HFFc6 (cell line): ENCODE measurements at regions not wholly inside any gene's neighbourhood (a gene's known extent, or its start where the extent isn't known, plus 50 kb on each side); places are given as distances from the start of the nearest gene placed in this dataset.

Source experiments
- DNase-seq: peaks from one replicate; pipeline ENCODE4 v3.0.0-alpha.2; 2018
- H3K27ac Mint-ChIP-seq: 2 replicates; pipeline ENCODE4 v1.8.0; 2020; ENCODE audit warnings: mild to moderate bottlenecking, mixed read lengths
- H3K27me3 Mint-ChIP-seq: 2 replicates; pipeline ENCODE4 v1.8.0; 2021; ENCODE audit warnings: mild to moderate bottlenecking, moderate library complexity, mixed read lengths; ENCODE audit not compliant: insufficient read depth
- H3K36me3 Mint-ChIP-seq: 2 replicates; pipeline ENCODE4 v1.8.0; 2021; ENCODE audit warnings: low read depth, mixed read lengths
- H3K4me1 Mint-ChIP-seq: 2 replicates; pipeline ENCODE4 v1.8.0; 2020; ENCODE audit warnings: low read depth, mixed read lengths
- H3K4me3 Mint-ChIP-seq: 2 replicates; pipeline ENCODE4 v1.8.0; 2020; ENCODE audit warnings: mild to moderate bottlenecking, moderate library complexity, mixed read lengths
- H3K9me3 Mint-ChIP-seq: 2 replicates; pipeline ENCODE4 v1.8.0; 2020; ENCODE audit warnings: mild to moderate bottlenecking, mixed read lengths
- TF ChIP-seq, protein P1 (sequence below): fragments of 200-600 bp; sonication (generic); IDR thresholded peaks from 2 replicates; pipeline ENCODE4 v1.5.0; 2021; ENCODE audit warnings: antibody characterized with exemption, mild to moderate bottlenecking

DNA sequence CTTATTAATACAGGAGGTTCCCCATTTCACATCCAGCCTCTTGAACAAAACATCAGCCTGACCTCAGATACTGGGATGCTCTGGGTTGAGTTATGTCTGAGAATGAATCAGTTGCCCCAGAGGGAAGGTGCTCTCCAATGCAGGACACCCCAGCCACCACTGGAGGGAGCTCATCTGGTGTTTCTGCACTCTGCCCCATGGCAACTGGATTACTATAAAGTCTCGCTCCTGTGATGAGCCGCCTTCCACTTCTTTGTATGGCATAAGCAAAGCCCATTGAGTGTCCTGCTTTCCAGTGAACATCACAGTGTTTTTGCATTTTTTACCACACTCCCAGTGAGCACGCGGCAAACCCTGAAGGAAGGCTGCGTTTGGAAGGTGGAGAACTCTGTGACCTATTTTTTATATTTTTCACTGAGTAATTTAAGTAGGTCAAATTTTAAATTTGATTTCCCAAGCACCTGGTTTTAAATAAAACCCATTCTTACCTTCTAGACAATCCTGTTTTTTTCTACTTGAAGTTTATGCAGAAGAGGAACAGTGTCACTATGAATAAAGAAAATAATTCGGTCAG is 176.9 kb upstream of the WWC1 start:
- H3K9me3 Mint-ChIP-seq = no peaks in the 10 kb centered on the region
- H3K27me3 Mint-ChIP-seq = peaks cover 6% of the 10 kb centered on the region
- DNase-seq = peak; percentile 60
- TF ChIP-seq, protein P1, sequence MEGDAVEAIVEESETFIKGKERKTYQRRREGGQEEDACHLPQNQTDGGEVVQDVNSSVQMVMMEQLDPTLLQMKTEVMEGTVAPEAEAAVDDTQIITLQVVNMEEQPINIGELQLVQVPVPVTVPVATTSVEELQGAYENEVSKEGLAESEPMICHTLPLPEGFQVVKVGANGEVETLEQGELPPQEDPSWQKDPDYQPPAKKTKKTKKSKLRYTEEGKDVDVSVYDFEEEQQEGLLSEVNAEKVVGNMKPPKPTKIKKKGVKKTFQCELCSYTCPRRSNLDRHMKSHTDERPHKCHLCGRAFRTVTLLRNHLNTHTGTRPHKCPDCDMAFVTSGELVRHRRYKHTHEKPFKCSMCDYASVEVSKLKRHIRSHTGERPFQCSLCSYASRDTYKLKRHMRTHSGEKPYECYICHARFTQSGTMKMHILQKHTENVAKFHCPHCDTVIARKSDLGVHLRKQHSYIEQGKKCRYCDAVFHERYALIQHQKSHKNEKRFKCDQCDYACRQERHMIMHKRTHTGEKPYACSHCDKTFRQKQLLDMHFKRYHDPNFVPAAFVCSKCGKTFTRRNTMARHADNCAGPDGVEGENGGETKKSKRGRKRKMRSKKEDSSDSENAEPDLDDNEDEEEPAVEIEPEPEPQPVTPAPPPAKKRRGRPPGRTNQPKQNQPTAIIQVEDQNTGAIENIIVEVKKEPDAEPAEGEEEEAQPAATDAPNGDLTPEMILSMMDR = peak; percentile 86
- no peaks in the 10 kb centered on the region for H3K36me3 Mint-ChIP-seq
- H3K4me3 Mint-ChIP-seq = no peak overlapping the region
- no peak overlapping the region for H3K27ac Mint-ChIP-seq
- H3K4me1 Mint-ChIP-seq = peaks cover 54% of the 10 kb centered on the region

DNA sequence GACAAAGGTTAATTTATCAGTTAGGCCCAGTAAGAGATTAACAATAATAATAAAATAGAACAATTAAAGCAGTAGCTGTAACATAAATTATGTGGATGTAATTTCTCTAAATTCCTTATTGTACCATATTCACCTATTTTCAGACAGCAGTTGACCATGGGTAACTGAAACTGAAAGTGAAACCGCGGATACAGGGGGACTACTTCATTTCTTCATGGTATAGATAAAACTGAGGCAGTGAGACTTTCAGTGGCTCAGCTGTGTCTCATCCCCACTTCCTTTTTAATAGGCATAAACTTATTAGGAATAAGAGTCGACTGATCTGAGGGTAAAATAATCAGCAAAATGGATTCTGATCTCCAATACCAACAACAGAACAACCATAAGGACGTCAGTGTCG is 174.0 kb upstream of the WWC1 start:
- TF ChIP-seq, protein P1 = no peak
- H3K27ac Mint-ChIP-seq = peak overlapping the region; percentile 33; the same call in 1 of the 2 replicates
- H3K27me3 Mint-ChIP-seq = no peaks in the 10 kb centered on the region; the same call in 1 of the 2 replicates
- DNase-seq = no peak
- H3K9me3 Mint-ChIP-seq = no peaks in the 10 kb centered on the region
- H3K4me1 Mint-ChIP-seq = peaks cover 49% of the 10 kb centered on the region; the same call in 1 of the 2 replicates
- peak overlapping the region; percentile 81 for H3K4me3 Mint-ChIP-seq
- no peaks in the 10 kb centered on the region for H3K36me3 Mint-ChIP-seq

DNA sequence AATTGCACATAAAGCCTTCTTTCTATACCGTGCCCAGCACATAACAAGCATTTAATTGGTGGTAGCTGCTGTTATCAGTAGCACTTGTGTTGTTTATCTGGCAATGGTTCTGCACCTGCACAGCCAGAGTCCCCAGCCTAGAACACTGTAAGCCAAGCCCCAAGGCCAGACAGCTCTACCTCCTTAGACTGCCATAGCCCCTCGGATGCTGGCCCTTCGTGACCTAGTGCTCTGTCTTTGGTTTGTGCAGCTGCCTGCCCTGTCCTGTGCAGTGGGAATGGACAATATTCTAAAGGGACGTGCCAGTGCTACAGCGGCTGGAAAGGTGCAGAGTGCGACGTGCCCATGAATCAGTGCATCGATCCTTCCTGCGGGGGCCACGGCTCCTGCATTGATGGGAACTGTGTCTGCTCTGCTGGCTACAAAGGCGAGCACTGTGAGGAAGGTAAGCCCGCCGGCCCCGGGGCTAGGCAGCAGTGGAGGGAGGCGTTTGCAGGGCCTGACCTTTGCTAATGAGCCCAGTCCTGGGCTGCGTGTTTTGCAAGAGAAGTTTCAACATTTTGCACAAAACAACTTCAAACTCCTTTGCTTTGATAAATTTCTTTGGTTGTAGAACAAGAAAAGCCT is 173.3 kb upstream of the WWC1 start:
- DNase-seq = no peak
- TF ChIP-seq, protein P1 = no peak
- peak overlapping the region; percentile 81 for H3K4me3 Mint-ChIP-seq
- H3K4me1 Mint-ChIP-seq = peaks cover 49% of the 10 kb centered on the region; the same call in 1 of the 2 replicates
- H3K36me3 Mint-ChIP-seq = no peaks in the 10 kb centered on the region
- no peaks in the 10 kb centered on the region; the same call in 1 of the 2 replicates for H3K27me3 Mint-ChIP-seq
- no peak overlapping the region; the same call in 1 of the 2 replicates for H3K27ac Mint-ChIP-seq
- H3K9me3 Mint-ChIP-seq = no peaks in the 10 kb centered on the region

DNA sequence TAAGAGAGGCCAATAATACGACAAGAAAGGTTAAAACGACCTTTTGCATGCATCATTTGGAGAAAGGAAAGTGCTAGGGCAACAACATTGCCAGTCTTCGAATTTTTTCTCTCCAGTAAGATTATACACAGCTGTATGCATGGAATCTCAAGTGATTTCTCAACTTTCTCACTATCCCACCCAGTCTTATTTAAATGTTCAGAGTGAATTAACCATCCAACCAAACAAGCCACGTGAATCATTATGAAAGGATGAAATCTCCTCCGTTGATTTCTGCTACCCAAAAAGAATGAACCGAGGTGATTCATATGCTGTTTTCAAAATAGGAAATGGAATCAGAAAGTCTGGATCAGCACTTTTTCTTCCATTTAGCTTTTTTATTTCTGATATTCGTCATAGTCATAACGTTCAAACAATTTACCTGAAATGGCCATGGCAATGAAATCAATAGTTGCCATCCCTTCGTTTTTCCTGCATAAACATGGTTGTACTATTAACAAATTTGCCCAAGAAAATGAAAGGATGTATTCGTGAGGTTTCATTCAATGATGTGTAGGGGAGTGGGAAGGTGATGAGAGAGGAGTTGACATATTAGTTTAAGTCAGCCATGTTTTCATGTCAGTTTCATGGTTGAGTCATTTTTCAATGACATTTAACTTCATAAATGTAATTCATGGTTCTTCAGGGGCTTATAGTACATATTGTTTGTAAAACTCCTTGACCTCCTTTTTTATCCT is 170.9 kb upstream of the WWC1 start:
- Mint-ChIP-seq H3K4me1 (peaks cover 55% of the 10 kb centered on the region; the same call in 1 of the 2 replicates), H3K27me3 (no peaks in the 10 kb centered on the region; the same call in none of the 2 replicates), H3K9me3 (no peaks in the 10 kb centered on the region), H3K27ac (no peak overlapping the region), H3K4me3 (peak overlapping the region; percentile 41; the same call in 1 of the 2 replicates), H3K36me3 (no peaks in the 10 kb centered on the region)
- TF ChIP-seq, protein P1 = no peak
- no peak for DNase-seq

DNA sequence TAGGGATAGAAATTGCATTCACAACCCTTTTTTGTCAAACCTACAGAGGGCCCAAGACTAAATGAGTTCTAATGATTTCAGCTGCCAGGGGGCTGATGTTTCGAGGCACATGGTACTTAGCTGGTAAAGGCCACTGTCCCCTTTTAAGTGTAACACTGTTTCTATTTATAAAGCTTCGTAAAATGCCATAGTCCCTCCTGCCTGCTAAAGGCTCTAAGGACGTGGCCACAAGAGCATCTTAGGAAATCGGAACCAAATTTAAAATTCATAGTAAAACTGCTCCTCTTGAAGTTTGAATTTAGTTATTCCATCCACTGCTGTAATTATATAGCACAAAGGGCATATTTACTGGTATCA is 170.3 kb upstream of the WWC1 start:
- DNase-seq = no peak
- Mint-ChIP-seq H3K27ac (no peak overlapping the region), H3K27me3 (peaks cover 2% of the 10 kb centered on the region), H3K9me3 (no peaks in the 10 kb centered on the region), H3K4me1 (peaks cover 49% of the 10 kb centered on the region; the same call in 1 of the 2 replicates), H3K36me3 (no peaks in the 10 kb centered on the region), H3K4me3 (no peak overlapping the region; the same call in 1 of the 2 replicates)
- TF ChIP-seq, protein P1 = no peak
